GM21737 (cell line): ENCODE measurements at regions not wholly inside any gene's neighbourhood (a gene's known extent, or its start where the extent isn't known, plus 50 kb on each side); places are given as distances from the start of the nearest gene placed in this dataset.

Experiments
- ATAC-seq: cut with Tn5 transposase; IDR thresholded peaks from one replicate; pipeline ENCODE4 v1.9.1; 2021; ENCODE audit warnings: mild to moderate bottlenecking, moderate library complexity; ENCODE audit not compliant: unreplicated experiment

DNA sequence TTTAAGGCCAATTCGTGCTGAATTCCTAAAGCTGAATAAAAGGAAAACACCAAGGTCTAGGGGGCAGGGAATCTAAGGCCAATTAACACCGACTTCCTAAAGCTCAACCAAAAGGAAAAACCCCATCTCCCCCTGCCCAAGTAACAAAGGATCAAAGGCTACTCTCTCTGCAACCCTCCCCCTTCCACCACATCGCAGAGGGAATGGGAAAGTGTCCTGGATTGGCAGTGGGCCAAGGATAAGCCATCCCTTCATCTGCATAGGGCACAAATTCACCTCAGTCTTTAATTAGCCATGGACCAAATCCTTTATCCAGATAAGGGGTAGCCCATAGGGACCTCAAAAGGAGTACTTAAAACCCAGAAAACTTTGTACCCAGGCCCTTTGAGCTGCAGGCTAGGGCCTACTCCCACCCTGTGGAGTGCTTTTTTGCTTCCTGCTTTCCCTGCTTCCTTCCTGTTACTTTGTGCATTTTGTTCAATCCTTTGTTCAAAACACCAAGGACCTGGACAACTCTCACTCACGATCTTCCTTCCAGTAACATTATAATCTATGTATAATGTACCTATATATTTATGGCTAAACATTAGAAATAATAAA is 2119.8 kb upstream of the CELF4 start:
- ATAC-seq = no peak

DNA sequence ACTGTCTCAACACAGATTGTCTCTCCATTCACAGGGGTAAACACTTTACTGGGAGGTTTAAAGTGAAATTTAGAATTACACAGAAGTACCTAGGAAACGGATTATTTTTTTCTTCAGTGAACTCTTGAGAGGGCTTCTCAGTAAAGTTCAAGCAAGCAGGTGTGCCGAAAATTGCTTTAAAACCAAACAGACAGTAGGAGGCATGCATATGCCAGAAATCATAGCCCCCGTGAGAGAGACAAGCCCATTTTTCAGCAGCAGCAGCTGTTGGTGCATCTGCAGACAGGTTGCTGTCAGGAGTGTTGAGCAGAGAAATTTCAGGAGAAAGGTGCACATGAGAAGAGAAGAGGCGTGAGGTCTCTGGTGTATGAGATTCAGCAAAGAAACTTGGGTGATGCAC is 2115.5 kb upstream of the CELF4 start:
- no peak for ATAC-seq

DNA sequence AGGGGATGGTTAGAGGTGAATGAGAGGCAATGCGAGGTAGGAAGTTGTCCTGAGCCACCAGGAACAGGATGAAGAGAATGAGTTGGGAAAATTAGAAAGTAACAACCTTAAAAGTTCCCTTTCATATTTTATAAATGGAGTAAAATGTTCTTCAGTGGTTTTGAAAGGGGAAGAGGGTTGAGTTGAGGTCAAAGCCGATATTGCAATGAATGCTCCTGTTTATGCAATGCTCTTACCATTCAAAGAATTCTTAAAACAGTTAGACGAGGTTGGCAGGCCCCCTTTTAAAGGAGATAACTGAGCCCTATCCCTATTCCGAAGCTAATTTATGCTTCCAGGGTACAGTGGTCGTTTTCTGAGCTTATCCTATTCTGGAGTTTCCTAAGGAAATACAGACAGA is 2110.3 kb upstream of the CELF4 start:
- ATAC-seq = no peak

DNA sequence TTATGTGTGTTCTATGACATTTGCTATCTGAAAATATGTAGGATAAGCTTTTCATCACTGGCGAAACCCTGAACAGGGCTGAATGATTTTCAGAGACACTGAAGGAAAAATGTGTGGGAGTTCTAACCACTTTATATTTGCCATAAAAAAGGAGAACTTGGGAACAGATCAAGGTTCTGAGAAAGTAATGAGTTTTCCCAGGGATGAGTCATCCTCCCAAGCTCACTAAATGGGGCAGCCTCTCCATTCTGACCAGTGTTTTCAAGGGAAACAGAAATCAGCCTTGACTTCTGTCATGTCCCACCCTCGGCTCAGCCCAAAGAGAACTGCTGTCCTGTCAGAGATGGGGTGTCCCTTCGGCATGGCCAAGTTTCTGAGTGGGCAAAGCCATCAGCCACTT is 2109.8 kb upstream of the CELF4 start:
- no peak for ATAC-seq

DNA sequence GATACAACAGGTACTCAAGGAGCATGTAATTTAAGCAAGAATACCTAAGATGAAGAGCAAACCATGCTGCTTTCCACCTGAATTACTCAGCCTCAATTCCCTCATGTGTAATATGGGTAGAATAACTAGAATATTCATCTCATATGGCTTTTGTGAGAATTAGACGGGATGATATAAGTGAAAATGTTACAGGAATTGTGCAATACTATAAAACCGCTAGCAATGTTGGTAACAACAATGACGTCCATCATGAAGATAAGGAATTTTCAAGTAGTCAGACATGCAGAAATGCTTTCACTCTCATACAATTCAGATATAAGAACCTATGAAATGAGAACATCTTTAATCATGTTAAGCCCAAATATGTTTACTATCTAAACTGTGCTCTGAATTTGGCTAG is 2106.6 kb upstream of the CELF4 start:
- no peak for ATAC-seq

DNA sequence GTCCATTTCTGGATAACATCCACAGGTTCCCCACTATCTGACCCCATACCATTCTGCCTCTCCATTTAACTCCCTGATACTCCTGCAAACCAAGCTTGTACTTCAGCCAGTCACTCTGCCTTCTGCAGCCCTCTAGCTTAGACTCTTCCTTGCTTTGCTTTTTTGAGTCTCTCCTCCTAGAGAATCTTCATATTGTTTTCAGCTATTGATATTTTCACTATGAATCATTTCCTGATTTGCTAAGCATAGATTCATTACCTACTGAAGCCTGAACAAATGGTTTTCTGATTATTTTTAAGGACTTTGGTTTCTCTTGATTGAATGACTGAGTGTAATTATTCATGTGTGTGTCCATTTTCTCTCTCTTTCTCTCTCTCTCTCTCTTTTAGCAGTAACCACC is 2102.3 kb upstream of the CELF4 start:
- no peak for ATAC-seq

DNA sequence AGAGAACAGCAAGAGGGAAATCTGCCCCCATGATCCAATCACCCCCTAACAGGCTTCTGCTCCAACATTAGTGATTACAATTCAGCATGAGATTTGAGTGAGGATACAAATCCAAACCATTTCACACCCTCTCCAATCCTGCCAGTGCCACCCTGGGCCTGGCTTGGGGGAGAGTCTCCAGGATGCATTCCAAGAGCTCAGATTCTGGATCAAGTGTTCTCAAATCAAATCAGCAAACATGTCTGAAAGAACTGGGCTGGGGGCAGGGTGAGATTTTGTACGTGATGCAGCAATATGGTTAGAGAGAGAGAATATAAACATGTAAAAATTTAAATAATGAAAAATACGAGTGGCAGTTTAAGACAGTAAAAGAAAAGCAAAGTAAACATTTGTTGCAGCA is 2100.9 kb upstream of the CELF4 start:
- ATAC-seq = no peak

DNA sequence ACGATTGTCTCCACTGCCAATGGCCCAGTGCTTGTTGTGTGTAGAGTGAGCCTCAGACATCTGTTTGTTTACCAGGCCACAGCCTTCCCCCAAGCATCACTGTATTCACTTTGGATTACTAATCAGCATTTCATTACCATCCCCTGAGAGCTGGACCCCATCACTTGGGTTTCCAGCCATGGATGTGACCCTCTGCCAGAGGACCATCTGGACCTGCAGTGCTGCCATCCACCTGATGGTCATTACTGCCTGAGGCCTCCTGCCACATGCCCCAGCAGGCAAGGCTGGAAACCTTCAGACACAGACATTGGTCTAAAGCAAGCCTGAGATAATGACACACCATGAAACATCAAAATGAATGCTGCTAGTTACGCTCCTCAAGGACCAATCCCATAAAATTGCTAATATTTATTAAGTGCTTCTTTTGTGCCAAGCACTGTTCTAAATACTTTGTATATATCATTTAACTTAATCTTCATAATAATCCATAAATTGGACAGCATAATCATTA is 2096.3 kb upstream of the CELF4 start:
- no peak for ATAC-seq

DNA sequence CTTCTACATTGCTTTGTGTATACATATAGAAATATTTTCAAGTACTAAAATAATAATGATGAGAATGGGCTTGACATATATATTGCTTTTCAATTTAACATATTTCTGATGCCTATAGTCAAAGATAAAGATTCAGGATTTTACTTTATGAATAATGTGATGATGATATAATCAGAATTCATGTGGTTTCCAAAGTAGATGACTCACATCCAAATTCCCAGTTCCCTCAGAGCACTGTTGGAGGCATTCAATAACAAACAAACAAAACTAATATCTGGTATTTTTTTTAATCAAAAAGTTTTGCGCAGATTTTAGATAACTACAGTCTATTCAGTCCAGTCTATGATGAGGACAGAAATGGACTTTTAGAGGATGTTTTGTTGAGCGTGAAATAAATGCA is 2094.5 kb upstream of the CELF4 start:
- no peak for ATAC-seq

DNA sequence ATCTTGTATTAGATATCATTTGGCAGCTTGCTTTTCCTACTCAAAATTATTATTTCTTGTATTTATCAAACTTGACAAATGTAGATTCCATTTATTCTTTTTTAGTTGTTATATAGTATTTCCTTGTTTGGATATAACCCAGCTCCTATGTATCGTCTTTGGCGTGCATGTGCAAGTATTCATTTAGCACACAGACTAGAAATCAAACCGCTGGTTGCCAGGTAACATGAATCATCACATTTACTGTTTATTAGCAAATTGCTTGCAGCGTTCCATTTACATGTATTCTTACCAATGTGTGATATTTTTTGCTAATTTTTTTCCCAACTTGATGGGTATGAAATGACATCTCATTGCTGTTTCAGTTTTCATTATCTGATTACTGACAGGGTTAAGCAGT is 2089.7 kb upstream of the CELF4 start:
- no peak for ATAC-seq

DNA sequence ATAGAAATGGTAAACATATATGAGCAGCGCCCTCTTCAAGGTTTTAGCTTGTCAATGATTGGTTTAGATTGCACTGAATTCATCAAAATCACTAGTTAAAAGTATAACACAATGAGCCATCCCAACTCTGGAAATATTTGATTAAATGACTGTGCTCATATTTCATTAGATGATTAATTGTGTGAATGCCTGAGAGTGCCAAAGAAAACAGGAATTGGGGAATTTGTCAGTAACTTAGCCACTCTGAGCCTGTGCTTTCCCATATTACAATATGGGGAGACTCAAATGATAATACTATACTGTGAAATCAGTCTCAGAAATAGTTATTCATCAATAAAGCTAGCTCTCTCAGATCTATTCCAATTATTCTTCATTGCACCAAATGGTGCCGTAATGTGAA is 2087.6 kb upstream of the CELF4 start:
- no peak for ATAC-seq

DNA sequence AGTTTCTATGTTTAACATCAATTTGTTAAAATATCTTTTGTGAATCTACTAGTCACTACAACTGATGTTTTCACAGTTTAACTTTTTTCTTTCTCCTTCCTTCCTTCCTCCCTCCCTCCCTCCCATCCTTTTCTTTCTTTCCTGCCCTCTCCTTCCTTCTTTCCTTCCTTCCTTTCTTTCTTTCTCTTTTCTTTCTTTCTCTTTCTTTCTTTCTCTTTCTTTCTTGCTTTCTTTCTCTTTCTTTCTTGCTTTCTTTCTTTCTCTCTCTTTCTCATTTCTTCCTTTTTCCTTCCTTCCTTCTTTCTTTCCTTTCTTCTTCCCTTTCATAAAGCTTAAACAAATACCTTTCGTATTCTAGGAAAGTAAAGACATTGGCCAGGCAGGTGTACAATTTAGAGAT is 2083.0 kb upstream of the CELF4 start:
- no peak for ATAC-seq

DNA sequence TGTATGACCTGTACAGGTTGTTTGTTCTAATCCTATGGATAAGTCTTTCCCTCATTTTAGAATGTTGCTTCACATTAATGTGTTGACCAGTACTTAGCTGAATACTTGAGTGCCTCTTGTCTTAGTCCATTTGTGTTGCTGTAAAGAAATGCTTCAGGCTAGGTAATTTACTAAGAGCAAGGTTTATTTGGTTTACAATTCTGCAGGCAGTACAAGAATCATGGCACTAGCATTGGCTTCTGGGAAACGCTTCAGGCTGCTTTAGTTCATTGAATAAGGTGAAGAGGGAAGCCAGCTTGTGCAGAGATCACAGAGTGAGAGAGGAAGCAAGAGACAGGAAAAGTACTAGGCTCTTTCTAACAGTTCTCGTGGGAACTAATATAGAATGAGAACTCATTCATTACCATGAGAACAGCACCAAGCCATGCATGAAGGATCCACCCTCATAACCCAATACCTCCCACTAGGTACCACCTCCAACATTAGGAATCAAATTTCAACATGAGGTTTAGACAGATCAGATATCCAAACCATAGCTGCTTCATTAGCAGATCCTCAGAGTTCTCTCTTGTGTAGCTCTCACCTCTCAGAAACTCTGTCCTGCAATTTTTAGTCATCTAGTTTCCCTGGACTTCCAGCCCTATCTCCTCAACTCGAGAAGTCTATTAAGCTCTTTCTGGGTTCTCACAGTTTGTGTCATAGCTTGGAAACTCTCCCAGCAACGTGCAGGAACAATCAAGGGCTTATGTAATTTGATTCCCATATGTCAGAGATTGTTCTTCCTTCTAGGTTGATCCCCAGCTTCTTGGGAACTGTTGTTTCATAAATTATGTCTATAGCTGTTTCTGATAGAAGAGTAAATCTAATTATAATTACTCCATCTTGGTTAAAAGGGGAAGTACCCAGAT is 2082.3 kb upstream of the CELF4 start:
- no peak for ATAC-seq

DNA sequence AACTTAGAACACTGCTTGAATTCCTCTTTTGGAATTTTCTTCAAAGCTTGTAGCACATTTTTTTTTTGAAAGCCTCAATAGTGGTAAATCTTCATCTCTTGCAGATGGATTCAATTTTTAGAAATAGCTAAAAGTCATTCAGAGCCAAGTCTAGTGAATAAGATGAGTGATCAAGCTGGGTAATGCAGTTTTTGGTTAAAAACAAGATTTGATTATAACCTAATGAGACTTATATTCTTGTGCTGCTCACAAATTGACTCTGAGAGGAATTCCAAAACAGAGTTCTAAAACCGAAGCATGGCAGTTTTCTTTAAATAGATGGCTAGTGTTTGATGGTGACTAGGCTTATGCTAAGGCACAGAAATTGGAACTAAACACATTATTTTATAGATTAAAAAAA is 2072.6 kb upstream of the CELF4 start:
- ATAC-seq = no peak

DNA sequence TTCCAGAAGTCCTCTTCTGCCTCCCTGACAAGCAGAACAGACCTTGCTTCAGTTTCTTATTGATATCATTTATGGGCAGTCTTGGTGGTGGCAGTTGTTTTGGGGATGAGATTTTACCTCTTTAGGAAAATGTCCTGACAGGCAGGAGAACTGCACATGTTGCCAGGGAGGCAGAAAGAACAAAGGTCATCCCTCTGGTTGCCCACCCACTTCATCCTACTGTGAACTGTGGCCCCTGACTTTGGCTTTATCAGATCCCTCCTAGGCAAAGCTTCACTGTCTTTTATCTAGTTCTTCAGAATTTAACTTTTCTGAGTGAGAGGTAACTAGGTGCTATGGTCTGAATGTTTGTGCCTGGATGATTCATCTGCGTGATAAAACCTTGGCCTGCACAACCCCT is 2071.3 kb upstream of the CELF4 start:
- ATAC-seq = no peak

DNA sequence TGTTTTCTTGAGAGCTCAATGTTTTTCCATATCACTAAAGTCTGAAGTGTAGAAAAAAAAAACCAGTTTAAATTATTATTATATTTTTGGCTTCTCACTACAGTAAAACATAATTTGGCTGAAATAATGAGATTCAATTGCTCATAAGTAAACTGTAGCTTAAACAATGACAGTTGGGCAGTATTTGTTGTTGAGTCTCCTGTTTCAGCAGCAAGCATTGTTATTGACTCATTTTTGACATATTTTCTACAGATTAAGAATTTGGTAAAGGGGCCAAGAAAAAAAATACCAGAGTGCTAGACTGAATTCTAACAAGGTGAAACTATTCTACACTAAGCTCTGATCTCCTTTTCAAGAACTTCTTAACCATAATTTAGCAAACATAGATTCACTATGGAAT is 2070.4 kb upstream of the CELF4 start:
- no peak for ATAC-seq

DNA sequence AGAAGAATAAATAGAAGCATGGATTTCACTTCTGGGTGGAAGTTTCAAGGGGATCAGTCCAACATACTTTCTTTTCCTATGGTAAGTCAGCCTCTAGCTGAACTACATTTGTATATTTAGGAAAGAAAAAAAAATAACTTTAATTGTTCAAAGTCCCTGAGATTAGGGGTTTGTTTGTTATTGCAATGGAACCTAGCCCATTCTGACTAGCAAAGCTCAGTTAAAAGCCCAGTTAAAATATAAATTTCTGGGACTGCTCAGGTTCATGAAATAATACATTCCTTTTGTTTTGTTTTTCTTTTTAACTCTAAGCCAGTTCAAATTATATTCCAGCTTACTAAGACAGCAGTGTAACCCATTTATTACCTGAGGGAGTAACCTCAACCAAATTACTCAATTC is 2069.6 kb upstream of the CELF4 start:
- ATAC-seq = no peak

DNA sequence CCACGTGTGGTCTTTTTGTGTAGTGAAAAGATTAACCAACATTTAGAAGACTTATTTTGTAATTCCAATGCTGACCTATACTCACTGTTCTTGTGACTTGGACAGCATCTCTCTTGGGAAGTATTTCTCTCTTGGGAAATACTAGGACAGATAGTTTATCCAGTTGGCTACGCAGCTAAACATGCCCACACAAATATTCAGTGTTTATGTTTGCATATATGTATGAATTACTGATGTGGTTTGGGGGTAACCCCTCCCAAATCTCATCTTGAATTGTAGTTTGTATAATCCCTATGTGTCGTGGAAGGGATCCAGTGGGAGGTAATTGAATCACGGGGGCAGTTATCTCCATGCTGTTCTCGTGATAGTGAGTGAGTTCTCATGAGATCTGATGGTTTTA is 2062.3 kb upstream of the CELF4 start:
- ATAC-seq = no peak

DNA sequence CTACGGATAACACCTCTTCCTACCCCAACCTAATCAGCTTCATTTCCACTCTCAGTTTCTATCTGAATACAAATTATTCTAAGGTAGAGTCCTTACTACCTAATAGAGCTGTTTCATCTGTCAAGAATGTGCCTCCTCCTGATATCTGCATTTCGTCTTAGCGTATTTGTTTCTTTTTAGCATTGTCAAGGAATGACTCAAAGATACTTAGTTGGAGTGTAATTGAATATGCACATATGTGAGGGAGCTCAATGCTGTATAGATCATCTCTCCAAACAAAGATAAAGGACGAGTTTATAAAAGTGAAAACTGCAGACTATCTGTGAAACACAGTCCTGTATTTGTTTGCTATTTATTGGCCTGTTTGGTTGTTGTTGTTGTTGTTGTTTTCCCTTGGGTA is 2059.4 kb upstream of the CELF4 start:
- ATAC-seq = no peak

DNA sequence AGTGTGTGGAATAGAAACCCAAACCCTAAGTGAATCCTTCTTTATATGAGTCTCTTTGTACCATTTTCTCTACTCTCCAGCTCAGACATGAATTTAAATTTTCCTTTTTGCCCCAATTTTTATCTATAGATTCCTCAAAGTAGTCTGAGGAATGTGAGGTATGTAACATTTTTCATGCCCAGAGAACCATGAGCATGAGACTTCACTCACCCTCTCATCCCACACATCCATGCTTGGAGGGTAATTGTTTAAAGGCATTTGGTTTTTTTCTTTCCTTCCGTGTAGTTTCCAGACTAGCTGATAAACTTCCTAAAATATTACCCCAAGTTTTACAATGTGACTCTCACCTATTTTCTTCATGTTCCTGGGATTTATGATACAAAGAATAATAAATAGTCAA is 2056.8 kb upstream of the CELF4 start:
- no peak for ATAC-seq

DNA sequence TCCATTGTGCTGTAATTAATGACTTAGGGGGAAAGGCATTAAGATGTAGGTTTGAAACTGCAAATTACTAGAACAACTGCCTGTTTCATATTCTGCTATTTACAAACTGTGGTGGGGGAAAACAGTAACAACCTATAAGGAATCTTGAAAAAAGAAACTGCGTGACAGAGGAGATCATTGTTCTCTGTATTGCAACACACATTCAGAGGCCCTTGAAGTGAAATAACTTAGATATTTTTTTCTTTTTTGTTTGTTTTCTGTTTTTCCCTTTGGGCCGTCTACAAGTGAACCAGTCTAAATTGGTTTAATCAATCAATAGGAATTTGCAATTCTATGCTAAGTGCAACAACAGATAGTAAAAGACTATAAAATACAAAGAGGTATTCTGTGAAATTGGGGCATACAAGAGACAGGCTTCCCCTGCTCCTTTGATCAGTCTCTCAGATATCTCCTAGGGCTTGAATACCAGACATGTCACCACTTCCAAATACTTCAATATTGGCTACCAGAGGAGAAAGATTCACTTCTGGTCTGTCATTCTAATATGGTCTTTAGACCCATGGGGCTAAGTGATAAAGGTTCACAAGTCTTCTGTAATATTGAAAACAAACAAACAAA is 2055.1 kb upstream of the CELF4 start:
- no peak for ATAC-seq
